MM.1S (cell line): ENCODE measurements at regions not wholly inside any gene's neighbourhood (a gene's known extent, or its start where the extent isn't known, plus 50 kb on each side); places are given as distances from the start of the nearest gene placed in this dataset.
"Not testable (repeated sequence)": the region's sequence is repeated elsewhere in the genome, so short reads cannot be mapped to it uniquely, and the experiment has no call there.

Experiments
- CTCF ChIP-seq: fragments of 300-600 bp; sonication (generic); IDR thresholded peaks from 2 replicates; pipeline ENCODE4 v1.5.1; 2016; ENCODE audit warnings: antibody characterized with exemption, low read length, mixed read lengths
- EZH2 ChIP-seq: fragments of 300-600 bp; sonication (generic); optimal IDR thresholded peaks from 2 replicates; pipeline ENCODE3; 2017; ENCODE audit warnings: low read depth, mild to moderate bottlenecking, antibody characterized with exemption, low read length, mixed read lengths
- EZH2phosphoT487 ChIP-seq: fragments of 300-600 bp; sonication (generic); IDR thresholded peaks from 2 replicates; pipeline ENCODE4 v1.6.1; 2018; ENCODE audit warnings: antibody characterized with exemption, low read length

- TF ChIP-seq CTCF, EZH2, EZH2phosphoT487: not testable (repeated sequence)
Measured at GRCh38 chr9:39018107-39018506, 269.9 kb downstream of the CNTNAP3 start.
